Spinal cord (tissue), 9 donors: ENCODE measurements at regions not wholly inside any gene's neighbourhood (a gene's known extent, or its start where the extent isn't known, plus 50 kb on each side); places are given as distances from the start of the nearest gene placed in this dataset.

ENCODE experiments used
- DNase-seq, 6 donors: peaks; one replicate each; pipeline versions ENCODE4 v3.0.0 to v3.0.0-alpha.2; 2013 to 2015; ENCODE audit warnings: low spot score in 6 of 6, low read depth in 4 of 6
- H3K27ac ChIP-seq: one replicate; pipeline ENCODE4 v1.5.1; 2013; ENCODE audit warnings: low read depth, low read length, control low read depth
- H3K27me3 ChIP-seq: one replicate; pipeline ENCODE4 v1.6.1; 2013; ENCODE audit warnings: low read length; ENCODE audit not compliant: control insufficient read depth, insufficient read depth
- H3K36me3 ChIP-seq: one replicate; pipeline ENCODE4 v1.6.1; 2013; ENCODE audit warnings: low read length; ENCODE audit not compliant: control insufficient read depth, insufficient read depth
- H3K4me1 ChIP-seq: one replicate; pipeline ENCODE4 v1.6.1; 2013; ENCODE audit warnings: low read length; ENCODE audit not compliant: control insufficient read depth, insufficient read depth
- H3K4me3 ChIP-seq: one replicate; pipeline ENCODE4 v1.5.1; 2013; ENCODE audit warnings: low read depth, low read length, control low read depth
- H3K9me3 ChIP-seq: one replicate; pipeline ENCODE4 v1.6.1; 2013; ENCODE audit warnings: low read length; ENCODE audit not compliant: control insufficient read depth, insufficient read depth
- WGBS: methylation state at CpG from one replicate; pipeline ENCODE4 v1.1.5; 2013; ENCODE audit warnings: missing lambda C conversion rate; ENCODE audit not compliant: insufficient coverage; 5-methylcytosine and 5-hydroxymethylcytosine counted together
- donor health status: healthy.

- Histone ChIP-seq H3K27me3 (no peaks in the 10 kb centered on the region), H3K36me3 (no peaks in the 10 kb centered on the region), H3K4me3 (no peak overlapping the region), H3K27ac (peak overlapping the region; percentile 31), H3K9me3 (no peaks in the 10 kb centered on the region), H3K4me1 (no peaks in the 10 kb centered on the region)
- WGBS: 55% methylated on average over 4 of the region's 8 CpGs
- DNase-seq: peak in 2 of 6 donors; percentile 32 to 55
Measured at GRCh38 chr2:200252265-200253067, 54.0 kb upstream of the SPATS2L start.

GRCh38 chr2:200253639-200254038 is 52.9 kb upstream of the SPATS2L start:
- 75% methylated on average over 1 of the region's 2 CpGs for whole genome bisulfite sequencing
- Histone ChIP-seq H3K36me3 (no peaks in the 10 kb centered on the region), H3K9me3 (no peaks in the 10 kb centered on the region), H3K4me1 (no peaks in the 10 kb centered on the region), H3K27me3 (no peaks in the 10 kb centered on the region), H3K4me3 (no peak overlapping the region), H3K27ac (no peak overlapping the region)
- DNase-seq: no peak

GRCh38 chr2:200254773-200255172 is 51.7 kb upstream of the SPATS2L start:
- no peaks in the 10 kb centered on the region for H3K36me3 ChIP-seq
- 94% methylated on average over 4 of the region's 4 CpGs for WGBS
- H3K27ac ChIP-seq: no peak overlapping the region
- no peak for DNase-seq
- no peak overlapping the region for H3K4me3 ChIP-seq
- peaks cover 2% of the 10 kb centered on the region for H3K4me1 ChIP-seq
- no peaks in the 10 kb centered on the region for H3K9me3 ChIP-seq
- H3K27me3 ChIP-seq: no peaks in the 10 kb centered on the region

- 90% methylated on average over 2 of the region's 3 CpGs for WGBS
- Histone ChIP-seq H3K4me1 (peaks cover 2% of the 10 kb centered on the region), H3K27ac (no peak overlapping the region), H3K4me3 (no peak overlapping the region), H3K36me3 (no peaks in the 10 kb centered on the region), H3K27me3 (no peaks in the 10 kb centered on the region), H3K9me3 (no peaks in the 10 kb centered on the region)
- DNase-seq: no peak
Measured at GRCh38 chr2:200255549-200255948, 50.9 kb upstream of the SPATS2L start.
